ENCODE measurements at regions not wholly inside any gene's neighbourhood (a gene's known extent, or its start where the extent isn't known, plus 50 kb on each side); places are given as distances from the start of the nearest gene placed in this dataset.

DNA sequence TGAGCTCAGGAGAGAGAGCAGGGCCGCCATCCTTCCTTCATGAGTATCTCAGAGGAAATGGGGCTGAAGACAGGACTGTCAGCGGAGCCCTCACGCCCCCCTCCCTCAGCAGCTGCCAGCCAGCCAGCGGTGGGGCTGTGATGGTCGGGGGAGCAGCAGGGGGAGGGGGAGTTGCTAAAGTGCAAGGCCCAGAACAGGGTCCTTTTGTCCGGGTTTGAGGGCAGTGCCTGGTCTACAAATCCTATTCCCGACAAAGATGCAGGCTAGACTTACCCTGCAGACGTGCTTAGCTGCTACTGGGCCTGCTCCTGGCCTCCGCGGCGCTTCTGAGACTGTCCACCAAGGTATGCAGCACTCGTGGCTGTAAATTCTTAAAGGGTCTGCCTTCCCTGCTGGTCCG lies 593.4 kb upstream of the CDH4 start:
- DNase-seq: no peak

DNA sequence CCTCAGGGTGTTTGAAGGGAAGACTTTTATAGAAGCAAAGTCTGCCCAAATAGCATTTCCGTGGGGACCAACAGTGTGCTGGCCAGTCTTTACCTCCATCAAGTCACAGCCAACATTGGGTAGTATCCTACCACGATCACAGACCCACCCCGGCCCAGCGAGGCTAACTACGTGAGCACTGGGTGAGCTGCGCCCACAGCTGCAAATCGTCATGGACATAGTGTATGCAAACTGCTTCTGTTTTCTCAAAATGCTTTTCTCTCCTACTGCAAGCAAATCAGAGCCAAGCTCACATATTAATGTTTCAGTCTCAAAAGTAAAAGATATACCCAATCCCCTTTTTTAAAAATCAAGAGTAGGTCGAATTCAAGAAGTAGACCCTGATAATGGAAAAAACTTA lies 592.8 kb upstream of the CDH4 start:
- DNase-seq: no peak

DNA sequence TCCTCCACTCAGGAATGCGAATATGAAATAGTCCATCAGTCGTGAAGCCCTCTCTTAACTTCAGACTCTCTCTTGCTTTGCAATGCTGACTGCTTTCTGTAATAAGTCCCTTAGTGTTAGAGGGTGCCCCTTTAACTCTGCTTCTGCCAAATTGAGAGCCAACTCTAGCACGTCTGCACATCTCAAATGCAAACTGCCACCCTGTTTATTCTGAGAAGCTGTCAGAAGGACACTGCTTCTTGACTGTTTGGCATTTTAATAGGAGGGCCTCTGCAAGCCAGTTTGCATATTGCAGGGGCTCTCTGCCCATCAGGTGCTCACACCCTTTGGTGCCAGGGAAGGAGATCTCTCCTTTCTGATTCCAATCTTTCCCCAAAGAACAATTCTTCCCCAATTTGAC lies 589.8 kb upstream of the CDH4 start:
- no peak for DNase-seq

DNA sequence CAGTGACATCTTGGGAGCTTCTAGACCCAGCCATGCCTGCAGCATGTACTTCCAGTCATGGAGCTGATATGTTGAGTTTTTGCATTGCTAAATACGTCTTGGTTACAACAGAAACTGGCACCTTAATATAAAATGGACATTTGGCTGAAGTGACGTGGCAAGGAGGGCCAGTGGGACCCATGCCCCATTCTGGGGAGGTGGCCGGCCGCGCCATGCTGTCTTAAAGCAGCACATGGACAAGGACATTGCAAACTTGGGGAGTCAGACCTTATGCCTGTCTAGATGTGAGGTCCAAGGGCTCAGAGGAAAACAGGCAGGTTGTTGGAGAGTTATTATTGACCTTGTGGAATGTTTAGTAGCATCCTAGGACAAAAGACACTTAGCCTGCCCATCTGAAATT lies 588.0 kb upstream of the CDH4 start:
- no peak for DNase-seq

DNA sequence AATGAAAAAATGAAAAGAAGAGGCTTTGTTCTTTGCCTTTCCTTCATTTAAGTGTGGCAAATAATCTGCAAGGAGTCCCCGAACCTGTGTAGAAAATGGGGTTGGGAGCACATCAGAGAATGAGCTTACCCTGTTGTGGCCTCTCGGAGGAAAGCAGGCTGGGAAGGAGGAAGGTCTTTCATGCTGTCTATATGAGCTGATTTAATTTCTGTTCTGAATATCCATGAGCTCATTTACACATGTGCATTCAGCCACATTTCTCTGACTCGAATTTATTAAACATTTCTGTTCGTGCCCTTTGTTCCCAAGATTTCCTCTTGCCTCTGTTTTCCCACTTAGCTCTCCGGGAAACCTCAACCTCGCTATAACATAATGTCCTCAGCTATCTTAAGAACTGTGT lies 584.4 kb upstream of the CDH4 start:
- DNase-seq: no peak

DNA sequence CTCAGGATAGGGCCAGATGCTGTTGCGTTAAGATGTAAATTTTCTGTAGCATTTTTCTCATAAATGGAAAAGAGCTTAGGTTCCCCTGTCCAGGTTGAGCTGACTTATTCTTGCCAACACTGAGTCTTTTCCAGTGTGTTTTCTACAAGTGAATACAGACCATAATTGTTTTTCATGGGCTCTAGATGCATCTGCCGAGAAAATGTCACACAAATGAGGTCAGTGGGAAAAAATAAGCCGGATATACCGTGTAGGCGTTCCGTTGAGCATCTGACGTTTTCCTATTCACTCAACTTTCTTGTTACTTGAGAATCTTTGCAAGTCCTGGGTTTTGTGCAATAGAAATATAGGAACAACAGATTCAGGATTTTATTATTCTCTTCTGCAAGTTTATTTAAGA lies 582.9 kb upstream of the CDH4 start:
- DNase-seq: no peak

DNA sequence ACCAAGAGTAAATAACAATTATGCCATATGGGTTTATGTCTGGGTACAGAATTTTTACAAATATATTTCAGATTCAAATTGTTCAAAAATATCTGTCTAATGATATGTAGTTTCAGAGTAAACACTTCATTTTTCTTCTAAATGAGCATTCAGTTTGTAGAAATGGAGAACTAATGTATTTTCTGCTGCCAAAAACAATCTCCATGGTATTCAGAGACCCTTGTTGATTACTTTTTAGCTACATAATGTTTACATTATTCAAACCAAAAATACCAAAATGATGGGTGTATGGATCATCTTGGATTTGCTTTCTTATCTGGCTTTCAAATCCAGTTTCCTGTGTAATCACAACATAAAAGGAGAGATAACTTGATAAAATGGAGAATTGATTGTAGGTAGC lies 576.0 kb upstream of the CDH4 start:
- no peak for DNase-seq

DNA sequence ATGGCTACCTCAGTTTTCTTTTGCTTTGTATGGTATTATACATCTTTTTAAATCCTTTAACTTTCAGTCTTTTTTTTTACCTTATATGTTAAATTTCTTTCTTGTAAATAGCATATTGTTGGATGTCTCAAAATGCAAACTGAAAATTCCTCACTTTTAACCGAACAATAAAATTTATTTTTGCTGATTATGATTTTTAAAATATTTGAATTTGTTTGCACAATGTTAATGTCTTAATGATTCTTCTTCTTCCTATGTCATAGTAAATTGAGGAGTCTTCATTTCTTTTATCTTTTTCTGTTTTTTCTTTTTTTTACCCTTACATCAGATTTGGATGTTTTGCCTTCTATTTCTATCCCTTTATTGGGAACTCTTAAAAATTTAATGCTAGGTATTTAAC lies 574.2 kb upstream of the CDH4 start:
- DNase-seq: no peak

DNA sequence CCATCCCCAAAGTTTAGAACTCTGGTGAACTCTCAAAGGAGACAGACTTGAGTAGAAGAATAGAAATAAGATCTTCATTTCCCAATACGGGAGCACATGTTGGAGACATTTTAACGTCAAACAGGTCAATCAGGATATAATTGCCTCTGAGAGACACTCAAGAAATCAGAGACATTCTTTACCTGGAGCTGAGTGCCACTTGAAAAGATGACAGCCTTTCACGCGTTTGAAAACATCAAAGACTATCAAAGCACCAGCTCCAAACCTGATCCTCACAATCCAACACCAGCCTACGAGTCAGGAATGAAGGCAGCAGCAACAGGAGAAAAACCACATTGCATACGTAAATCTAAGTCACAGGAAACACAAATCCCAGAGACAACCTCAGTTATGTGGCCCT lies 571.5 kb upstream of the CDH4 start:
- no peak for DNase-seq

DNA sequence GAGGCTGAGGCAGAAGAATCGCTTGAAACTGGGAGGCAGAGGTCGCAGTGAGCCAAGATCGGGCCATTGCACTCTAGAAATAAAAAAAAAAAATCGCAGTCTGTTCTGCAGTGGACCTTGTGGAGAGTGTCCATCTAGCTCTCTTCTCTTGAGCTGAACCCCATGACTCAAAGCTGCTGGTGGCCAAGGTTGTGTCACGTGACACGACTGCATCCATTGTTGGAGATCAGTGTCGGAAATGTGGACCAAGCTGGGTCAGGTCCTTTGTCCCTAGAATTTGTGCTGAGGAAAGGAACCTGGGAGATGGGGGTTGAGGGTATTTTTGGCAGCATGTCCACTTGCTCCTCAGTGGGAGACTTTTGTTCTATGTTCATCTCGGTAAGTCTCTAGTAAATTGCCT lies 564.8 kb upstream of the CDH4 start:
- DNase-seq: no peak

DNA sequence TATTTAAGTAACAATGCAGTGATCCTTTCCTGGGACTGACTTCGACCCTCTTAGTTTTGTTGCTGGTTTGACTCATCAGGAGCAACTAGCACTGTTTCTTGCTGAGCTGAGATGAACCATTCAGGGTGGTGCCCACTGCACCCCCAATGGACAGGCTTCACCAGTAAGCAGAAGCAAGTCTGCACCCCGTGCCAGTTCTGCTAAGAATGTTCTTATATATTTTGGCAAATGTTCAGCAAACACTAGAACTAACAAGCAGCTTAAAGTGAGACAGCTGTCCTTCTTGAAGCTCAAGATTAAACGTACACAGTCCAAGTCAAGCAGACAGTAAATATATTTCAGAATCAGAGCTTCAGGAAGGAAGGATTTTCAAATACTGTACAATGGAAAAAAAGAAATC lies 561.3 kb upstream of the CDH4 start:
- no peak for DNase-seq

DNA sequence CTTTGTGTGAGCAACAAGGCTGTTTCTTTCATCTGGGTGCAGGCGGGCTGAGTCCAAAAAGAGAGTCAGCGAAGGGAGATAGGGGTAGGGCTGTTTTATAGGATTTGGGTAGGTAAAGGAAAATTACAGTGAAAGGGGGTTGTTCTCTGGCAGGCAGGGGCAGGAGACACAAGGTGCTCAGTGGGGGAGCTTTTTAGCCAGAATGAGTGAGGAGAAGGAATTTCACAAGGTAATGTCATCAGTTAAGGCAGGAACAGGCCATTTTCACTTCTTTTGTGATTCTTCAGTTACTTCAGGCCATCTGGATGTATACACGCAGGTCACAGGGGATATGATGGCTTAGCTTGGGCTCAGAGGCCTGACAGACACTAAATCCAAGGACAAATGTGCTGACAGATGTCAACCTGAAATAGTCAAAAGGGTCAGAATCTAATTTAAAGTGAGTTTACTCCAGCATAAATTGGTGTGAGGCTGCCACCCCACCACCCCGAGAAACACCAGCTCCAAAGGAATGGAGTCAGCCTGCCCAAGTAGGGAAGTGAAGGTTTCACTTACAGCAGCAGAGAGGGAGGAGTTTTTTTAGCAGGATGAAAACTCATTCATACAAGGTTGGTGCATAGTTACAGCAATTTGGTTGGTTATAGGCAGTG lies 560.0 kb upstream of the CDH4 start:
- DNase-seq: no peak

DNA sequence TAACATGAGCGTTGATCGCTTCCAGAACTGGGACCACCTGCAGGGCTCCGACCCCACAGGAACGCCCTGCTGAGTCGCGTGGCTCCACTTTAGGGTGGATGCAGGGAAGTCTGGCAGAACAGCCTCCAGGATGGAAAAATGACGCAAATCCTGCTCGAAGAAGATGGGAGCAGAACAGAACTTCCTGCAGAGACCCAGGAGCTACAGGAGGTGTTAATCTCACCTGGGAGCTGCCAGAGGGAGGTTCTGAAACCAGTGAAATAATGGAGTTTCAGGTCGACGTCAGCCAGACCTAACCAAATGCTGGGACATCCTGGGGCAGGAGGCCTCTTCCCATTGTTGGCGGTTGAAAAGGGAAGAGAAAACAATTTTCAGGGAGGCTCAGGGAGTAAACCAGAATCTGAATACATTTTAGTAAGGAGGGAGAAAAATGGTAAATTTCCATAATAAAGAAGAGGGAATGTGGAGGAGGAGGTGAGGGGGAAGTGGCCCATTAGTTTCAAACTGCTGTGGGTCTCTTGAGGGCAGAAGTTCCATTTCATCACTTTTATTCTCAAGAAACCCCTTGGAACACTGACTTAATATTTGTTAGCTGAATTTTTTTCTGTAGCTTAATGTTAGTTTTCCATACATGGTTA lies 558.4 kb upstream of the CDH4 start:
- no peak for DNase-seq

DNA sequence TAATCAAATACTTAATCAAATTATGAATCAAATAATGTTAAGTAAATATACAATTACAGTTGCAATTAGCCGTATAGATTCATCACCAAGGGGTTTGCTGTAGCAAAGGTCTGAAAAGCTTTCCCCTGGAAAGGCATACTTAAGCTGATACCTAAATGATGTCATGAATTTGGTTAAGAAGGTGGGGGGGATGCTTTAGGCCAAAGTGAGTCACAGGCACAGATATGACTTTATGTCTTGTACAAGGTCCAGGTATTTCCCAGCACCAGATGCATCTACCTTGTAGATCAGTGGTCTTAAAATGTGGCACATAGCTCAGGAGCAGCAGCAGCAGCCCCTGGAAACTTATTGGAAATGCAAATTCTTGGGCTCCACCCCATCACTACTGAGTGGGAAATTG lies 557.3 kb upstream of the CDH4 start:
- DNase-seq: no peak

DNA sequence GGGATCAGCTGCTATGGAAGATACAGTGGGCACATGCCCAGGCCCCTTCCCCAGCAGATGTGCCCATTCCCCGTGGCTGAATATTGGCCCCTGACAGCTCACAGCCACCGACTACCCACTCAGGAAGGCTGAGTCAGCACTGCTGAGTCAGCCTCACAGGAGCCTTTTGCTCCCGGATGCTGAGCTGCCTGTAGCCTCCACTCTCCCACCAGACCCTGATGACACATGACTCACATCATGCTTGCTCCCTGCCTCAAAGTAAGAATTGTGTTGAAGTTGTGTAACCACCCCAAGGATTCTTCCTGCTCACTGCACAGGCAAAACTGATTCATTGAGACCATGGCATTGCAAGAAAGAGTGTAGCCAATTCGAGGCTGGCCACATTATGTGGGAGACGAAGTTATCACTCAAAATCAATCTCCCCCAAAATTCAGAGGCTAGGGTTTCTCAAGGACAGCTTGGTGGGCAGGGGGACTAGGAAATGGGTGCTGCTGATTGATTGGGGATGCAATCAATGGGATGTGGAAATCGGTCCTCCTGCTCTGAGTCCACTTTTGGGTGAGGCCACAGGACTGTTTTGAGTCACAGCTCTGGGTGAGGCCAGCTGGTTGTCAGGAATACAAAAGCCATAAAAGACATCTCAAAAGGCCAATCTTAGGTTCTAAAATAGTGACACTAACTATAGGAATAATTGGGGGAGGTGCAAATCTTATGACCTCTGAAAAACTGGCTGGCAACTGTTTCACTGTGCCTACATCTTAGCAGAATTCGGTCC lies 556.6 kb upstream of the CDH4 start:
- DNase-seq: no peak

DNA sequence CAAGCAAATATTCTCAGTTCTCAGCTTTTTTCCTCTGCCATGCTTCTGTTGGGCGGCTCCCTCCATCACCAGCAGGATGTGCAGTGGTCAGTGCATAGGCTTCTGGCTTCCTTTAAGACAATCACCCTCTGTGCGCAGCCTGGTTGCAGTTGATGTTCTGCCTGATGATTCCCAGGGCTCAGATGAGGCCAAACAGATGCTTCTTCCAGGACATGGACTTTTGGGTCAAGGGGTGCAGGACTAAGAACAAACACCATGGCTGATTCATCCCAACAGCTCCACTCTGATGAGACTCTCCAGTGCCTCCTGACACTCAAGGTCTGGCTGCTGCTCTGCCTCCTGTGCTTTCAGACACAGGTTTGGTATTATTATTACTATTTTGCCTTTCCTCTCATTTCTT lies 554.8 kb upstream of the CDH4 start:
- DNase-seq: no peak

DNA sequence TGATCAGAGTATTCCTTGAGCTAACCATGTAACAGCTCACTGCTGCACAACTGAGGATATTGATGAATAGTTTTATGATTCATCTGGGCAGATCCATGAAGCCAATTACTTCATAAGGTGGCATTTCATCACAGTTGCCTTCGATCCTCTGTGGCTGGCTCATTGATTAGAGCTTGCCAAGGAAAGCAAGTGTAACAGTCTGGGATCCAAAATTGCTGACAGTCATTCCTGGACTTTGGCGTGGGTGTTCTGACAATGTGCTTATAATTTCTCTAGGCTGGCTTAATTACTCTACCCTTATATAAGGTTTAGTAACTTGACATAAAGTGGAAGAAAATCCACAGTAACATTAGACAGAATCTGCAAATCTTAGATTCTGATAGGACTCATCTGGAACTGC lies 551.3 kb upstream of the CDH4 start:
- DNase-seq: no peak

DNA sequence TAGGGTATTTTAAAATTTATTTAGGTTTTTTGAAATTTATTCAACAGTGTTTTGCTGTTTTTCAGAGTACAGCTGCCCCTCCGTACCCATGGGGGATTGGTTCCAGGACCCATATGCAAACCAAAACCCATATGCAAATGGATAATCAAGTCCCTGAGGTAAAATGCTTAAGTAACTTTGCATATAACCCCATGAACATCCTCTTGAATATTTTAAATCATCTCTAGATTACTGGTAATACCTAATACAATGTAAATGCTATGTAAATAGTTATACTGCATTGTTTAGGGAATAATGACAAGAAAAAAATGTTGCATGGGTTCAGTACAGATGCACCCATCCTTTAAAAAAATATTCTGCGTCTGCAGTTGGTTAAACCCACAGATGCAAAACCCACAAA lies 547.9 kb upstream of the CDH4 start:
- no peak for DNase-seq

DNA sequence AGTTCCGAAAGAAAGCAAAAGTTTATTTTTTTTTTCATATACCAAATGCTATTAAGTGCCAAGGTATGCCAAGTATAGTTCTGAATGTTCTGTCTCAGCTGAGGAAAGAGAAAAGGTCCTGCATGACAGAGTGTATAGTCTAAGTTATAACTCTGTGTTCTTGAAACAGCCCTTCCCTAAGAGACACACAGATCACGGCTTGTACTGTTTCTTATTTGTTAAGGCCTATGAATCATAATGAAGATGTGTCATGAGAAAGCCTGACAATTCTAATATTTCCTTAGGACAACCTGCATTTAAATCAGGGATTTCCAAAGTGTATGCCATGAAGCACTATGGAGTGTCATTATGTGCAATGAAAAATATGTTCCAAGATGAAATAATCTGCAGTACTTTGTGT lies 538.7 kb upstream of the CDH4 start:
- no peak for DNase-seq

DNA sequence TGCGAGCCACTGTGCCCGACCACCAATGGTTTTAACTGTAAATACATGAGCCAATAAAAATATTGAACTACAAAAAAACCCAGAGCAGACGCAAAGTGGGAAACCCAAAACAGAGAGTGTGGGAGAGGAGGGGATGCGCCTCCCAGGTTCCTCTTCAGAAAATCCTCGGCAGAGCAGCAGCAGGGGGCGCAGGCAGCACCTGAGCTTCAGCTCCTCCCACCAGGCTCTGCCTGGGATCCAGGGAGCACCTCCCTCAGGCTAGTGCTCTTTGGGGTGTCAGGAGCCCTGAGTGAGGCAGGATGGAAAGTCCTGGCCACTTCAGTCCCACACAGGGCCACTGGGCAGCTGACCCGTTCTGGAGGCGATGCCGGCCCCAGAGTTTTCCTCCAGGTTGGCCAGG lies 536.9 kb upstream of the CDH4 start:
- no peak for DNase-seq

DNA sequence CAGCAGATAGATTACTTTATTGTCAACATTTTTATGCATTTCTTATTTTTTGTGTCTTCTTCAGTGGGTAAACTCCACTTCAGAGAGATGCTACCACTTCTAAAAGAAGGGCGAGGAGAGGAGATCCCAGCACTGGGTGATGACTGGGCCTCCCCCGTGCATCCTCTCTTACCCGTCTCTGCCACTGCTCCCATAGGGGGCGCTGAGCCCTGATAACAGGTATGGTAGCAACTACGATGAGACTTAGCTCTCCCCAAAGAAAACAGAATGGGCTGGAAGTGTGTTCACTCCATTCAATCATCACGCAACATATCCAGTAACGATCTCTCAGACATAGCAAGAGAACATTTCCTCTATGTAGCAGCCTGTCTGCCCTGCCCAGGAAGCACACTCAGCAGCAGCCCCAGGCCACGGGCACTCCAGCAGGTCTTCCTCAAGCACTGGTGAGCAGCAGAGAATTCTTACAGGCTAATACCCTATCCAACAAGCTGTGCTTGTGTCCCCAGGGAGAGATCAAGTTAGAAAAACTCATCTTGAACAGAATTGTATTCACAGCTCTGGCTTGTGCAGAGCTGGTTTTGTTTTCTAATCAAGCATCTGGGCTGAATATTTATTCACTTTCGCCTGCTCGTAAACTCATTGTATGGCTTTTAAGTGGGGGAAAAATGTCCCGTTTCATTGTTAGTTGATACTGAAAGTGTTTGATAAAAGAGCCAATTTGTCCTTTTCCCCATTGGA lies 533.1 kb upstream of the CDH4 start:
- peak; percentile 65 for DNase-seq

DNA sequence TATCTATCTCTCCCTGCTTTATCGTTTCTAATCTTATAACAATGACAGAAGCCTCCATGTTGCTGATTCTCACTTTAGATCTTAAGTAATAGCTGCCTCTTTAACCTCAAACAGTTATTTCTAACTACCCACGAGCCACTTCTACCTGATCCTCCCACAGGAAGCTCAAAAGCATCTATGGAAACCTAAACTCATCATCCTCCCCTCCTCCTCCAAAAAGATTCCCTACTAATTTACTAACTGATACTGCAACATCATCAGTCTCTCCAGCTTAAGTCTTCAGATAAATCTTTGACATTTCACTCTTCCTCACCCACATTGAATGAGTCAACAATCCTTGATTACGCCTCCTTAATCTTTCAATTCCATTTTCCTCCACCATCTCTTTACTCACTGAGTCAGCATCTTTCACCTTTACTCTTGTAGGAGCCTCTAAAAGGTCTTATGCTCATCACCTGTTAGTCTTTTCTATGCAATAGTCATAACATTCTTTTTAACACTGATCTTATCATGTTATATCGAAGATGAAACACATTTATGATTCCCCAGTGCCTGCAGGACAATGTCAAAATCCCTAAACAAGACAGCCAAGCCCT lies 526.7 kb upstream of the CDH4 start:
- no peak for DNase-seq

DNA sequence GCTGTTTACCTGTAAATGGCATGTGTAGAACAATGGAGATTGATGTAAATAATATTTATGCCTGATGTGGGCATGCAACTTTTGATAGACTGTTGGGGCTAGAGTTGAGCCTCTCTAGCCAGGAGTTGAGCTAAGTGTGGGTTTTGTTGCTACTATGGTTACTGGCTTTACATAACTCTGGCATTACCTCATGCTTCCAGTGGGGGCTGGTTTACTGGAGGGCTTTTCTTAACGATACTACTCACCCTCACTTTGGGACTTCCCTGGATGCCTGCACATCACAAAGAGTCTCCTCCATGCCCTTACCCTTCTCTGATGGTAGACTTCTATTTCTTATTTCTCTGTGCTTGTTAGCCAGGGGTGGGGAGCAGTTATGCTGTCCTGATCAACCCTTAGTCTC lies 524.6 kb upstream of the CDH4 start:
- no peak for DNase-seq

DNA sequence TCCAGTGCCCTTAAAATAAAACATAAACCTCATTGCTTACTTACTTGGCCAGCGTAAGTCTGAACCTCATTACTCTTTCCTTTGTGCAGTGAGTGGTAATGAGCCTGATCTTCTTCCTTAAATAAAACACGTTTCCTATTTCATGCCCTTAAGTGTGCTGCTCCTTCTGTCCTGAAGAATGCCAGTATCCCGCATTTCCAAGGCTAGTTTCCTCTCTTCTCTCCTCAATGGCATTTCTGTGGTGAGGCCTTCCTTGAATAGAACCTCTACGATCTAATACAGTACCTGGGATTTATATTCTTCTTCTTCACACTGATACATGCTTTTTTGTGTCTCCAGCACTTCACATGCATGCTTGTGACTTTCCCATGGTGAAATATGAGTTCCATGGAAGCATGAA lies 523.4 kb upstream of the CDH4 start:
- DNase-seq: no peak

All from NCI-H1092 (cell line).